GM12891 (cell line): ENCODE measurements at regions not wholly inside any gene's neighbourhood (a gene's known extent, or its start where the extent isn't known, plus 50 kb on each side); places are given as distances from the start of the nearest gene placed in this dataset.

ENCODE experiments used
- POLR2A ChIP-seq: IDR thresholded peaks from 2 replicates; pipeline ENCODE4 v1.6.1; 2011; ENCODE audit warnings: low read depth, low read length, control low read depth
- TAF1 ChIP-seq: IDR thresholded peaks from 2 replicates; pipeline ENCODE4 v1.6.1; 2011; ENCODE audit warnings: low read depth, low read length, control low read depth

DNA sequence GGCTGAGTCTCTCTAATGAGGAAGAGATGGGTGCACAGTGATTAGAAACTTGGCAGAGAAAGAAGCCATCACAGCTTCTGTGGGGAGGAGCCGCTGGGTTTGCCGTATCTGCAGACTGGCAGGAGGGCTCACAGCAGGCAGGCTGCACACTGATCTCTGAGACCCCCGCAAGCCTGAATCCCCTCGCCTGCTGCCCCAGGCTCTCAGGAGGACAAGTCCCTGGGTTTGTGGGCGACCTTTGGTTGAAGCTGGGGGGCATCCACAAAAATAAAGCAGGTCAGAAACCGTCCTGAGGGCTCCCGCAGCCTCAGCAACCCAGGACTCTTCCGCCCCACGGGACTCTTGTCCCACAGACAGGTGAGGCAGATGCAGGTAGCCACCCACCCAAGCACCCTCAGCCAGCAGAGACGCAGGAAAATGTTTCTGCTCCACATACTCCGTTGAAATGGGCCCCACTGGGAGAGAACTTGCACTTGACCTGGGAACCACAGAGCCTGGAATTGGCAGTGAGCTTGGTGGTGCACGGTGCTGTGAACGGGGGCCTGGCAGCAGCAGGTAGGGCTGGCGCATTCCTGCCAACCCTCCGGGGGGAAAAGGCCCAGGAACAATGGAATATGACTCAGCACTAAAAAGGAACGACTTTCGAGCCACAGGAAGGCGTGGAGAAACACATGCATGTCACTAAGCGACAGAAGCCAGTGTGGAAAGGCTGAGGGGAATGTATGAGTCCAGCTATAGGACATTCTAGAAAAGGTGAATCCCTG lies 89.9 kb downstream of the YTHDF1 start:
- TF ChIP-seq POLR2A (no peak), TAF1 (no peak)
